HG03060 (cell line): ENCODE measurements at regions not wholly inside any gene's neighbourhood (a gene's known extent, or its start where the extent isn't known, plus 50 kb on each side); places are given as distances from the start of the nearest gene placed in this dataset.
"Not testable (repeated sequence)": the region's sequence is repeated elsewhere in the genome, so short reads cannot be mapped to it uniquely, and the experiment has no call there.

ENCODE experiments used
- ATAC-seq: cut with Tn5 transposase; IDR thresholded peaks from one replicate; pipeline ENCODE4 v1.9.1; 2021; ENCODE audit warnings: low read depth, moderate number of reproducible peaks; ENCODE audit not compliant: unreplicated experiment

GRCh38 chr9:84500826-84501225, 160.3 kb upstream of the SLC28A3 start:
- ATAC-seq, result no peak

DNA sequence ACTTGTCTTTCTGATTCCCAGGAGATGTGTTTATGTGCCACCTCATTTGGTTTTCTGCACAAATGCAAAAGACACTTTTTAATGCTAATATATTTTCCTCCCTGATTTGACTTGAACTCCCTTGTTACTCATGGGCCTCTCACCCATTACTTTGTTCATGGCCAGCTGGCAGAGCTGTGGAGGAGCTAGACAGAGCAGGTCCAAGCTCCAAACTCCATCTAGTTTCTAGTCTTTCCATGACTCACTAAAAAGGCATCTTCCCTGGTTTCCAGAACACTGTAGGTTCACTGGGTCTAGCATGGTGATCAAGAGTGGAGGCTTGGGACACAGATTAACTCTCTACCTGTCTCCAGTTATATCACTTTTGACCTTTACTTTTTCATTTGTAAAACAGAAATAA, 161.0 kb upstream of the SLC28A3 start:
- no peak for ATAC-seq

- no peak for ATAC-seq
These were observed 161.5 kb upstream of the SLC28A3 start for GRCh38 chr9:84502066-84502465.

GRCh38 chr9:84504360-84504759, 163.8 kb upstream of the SLC28A3 start:
- ATAC-seq, result no peak

- no peak for ATAC-seq
These were observed 157.9 kb upstream of the NTRK2 start for GRCh38 chr9:84511651-84512050.

DNA sequence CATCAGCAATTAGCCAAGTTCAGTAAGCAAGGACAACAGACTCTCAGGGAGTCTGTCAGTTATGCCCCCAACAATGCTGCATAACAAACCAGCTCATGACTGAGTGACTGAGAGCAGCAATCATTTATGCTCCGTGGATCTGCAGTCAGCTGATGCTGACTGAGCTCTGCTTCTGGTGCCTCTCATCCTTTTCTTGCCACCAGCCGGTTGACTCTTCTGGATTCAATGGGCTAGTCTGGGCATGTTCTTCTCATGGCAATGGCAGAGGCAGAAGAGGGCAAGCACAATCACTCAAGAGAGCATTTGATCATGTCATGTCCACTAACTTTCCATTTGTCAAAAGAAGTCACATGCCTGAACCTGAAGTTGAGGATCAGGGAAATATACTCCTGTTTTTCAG, 157.0 kb upstream of the NTRK2 start:
- no peak for ATAC-seq

- no peak for ATAC-seq
These were observed 156.1 kb upstream of the NTRK2 start for GRCh38 chr9:84513473-84513872.

GRCh38 chr9:84513979-84514378, 155.6 kb upstream of the NTRK2 start:
- no peak for ATAC-seq

GRCh38 chr9:84514421-84514820, 155.1 kb upstream of the NTRK2 start:
- no peak for ATAC-seq

GRCh38 chr9:84517026-84517425, 152.5 kb upstream of the NTRK2 start:
- no peak for ATAC-seq

GRCh38 chr9:84519413-84519812, 150.1 kb upstream of the NTRK2 start:
- ATAC-seq, result no peak

- ATAC-seq, result no peak
These were observed 148.3 kb upstream of the NTRK2 start for GRCh38 chr9:84521208-84521607.

- not testable (repeated sequence) for ATAC-seq
These were observed 143.3 kb upstream of the NTRK2 start for GRCh38 chr9:84526211-84526610.

- not testable (repeated sequence) for ATAC-seq
These were observed 142.3 kb upstream of the NTRK2 start for GRCh38 chr9:84527060-84527720.

GRCh38 chr9:84535973-84536372, 133.6 kb upstream of the NTRK2 start:
- ATAC-seq, result not testable (repeated sequence)

- ATAC-seq, result no peak
These were observed 130.7 kb upstream of the NTRK2 start for GRCh38 chr9:84538879-84539278.

GRCh38 chr9:84542554-84542953, 127.0 kb upstream of the NTRK2 start:
- ATAC-seq, result no peak

DNA sequence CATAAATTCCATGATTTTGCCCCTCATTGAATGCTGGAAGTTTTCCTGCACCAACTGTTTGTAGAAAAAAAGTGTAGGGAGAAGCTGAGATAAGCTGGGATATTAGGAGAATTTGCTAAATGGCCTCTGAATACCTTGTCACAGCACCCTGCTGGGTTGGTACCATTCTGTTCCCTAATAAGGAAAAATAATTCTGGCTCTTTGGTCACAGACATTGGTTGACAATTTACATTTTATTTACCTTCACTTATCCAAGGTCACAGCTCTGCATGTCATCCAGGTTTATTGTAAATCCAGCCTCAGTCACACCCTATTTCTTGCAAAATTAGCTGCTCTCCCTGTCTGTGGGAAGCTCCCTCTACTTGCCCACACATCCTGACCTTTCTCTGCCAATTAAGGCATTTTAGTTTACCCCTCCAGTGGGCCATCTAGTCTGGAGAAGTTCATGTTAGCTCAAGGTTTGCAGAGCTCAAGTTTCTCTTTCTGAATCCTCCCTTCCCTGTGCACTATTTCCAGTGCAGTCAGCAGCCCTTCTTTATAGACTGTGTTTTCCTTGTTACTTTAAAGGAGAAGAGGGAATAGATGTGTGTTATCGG, 115.4 kb upstream of the NTRK2 start:
- no peak for ATAC-seq

- ATAC-seq, result no peak
These were observed 113.0 kb upstream of the NTRK2 start for GRCh38 chr9:84556556-84556955.

GRCh38 chr9:84557751-84558150, 111.8 kb upstream of the NTRK2 start:
- ATAC-seq, result no peak

- ATAC-seq, result no peak
These were observed 105.8 kb upstream of the NTRK2 start for GRCh38 chr9:84563691-84564090.

GRCh38 chr9:84567805-84568204, 101.7 kb upstream of the NTRK2 start:
- no peak for ATAC-seq
